DMS53 treated with DMSO at 0.1 percent for 48 hours (cell line): ENCODE measurements at regions not wholly inside any gene's neighbourhood (a gene's known extent, or its start where the extent isn't known, plus 50 kb on each side); places are given as distances from the start of the nearest gene placed in this dataset.
A peak's percentile ranks its signal among the peaks of the same experiment; 100 is the strongest.

ENCODE experiments used
- DNase-seq: peaks from one replicate; lab custom pipeline; 2025; ENCODE audit not compliant: unreplicated experiment; lab: John Stamatoyannopoulos, UW

DNA sequence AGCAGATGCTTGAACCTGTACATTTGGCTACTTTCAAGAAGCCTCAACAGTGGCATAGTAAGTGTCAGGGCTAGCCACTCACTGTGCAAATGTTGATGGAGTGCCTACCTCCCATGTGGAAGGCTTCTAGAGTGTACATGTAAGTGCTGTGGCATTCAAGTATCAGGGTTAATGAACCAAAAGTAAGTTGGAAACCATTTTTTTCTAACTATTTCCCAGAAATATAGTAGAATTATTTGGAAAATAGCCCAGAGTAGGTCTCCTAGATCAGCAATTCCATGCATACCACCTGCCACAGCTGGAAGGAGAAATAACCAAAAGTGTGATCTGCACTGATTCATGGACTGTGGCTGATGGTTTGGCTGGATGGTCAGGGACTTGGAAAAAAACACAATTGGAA is 53.3 kb downstream of the FOXD1 start:
- DNase-seq, result no peak

DNA sequence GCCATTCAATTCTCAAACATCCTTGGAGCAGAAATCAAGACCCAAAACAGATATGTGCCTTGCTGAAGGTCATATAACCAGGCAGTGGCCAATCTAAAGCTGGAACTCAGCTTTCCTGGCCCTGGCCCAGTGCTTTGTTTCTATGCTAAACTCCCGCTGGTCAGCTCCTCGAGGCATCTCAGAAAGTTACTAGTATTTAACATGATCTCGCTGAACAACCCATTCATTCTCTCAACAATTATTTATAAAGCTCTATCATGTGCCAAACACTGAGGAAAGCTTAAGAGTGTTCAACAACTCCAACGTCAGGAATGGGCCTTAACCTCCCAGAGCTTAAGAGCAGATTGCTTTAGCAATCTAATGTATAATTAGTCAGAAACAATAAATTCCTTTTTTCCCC is 54.0 kb downstream of the FOXD1 start:
- no peak for DNase-seq

DNA sequence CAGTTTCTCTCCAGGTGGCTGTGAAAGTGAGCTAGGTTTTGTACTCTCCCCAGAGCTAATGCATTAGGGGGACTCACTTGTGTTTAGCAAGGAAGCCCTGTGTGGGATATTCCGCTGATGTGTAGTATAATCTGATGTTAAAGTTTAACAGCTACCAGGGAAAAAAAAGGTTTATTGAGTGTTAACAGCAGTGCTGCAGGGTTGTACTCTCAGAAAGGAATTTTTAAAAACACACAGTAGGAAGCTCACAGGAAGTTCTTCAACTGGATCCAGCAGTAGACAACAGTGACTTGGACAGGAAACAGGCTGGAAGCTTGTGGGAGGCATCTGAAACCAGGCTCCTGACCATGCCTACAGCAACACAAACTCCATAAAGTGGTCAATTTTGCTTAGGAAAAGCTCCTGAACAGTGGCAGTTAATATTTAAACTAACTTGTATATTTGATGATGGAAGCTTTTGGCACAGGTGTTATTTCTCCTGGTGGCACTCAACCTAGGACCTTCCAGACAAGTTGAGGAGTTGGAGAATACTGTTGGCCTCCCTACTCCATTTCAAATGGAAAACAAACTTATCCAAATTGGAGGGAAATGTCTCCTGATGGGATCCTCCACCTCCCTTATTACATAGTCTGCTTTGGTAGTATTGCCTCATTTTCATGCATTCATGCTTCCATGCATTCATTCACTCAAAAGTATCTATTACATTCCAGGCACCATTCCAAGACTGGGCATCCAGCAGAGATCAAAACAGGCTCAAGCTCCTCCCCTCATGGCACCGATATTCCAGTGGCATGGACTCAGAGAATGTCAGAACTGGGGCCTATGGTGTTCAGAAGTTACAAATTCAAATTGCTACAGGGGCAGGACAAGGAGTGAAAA is 54.7 kb downstream of the FOXD1 start:
- peak; percentile 65 for DNase-seq

DNA sequence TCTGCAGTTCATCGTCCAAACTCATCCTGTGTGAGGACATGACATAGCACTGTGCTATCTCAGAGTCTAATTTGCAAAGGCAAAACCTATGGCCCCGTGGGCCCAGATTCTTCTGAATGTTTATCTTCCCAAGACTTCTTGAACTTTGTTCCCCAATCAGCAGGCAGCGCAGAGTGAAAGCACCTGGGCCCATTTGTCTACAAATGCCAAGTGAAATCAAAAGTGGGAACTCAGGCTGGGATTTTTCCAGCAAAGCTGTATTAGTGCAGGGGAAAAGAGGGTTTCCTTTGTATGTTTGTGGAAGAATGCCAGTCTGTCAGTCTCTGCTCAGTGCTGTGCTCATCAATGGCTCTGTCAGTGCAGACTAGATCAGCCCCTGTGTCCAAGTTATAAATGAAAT is 55.8 kb downstream of the FOXD1 start:
- no peak for DNase-seq

DNA sequence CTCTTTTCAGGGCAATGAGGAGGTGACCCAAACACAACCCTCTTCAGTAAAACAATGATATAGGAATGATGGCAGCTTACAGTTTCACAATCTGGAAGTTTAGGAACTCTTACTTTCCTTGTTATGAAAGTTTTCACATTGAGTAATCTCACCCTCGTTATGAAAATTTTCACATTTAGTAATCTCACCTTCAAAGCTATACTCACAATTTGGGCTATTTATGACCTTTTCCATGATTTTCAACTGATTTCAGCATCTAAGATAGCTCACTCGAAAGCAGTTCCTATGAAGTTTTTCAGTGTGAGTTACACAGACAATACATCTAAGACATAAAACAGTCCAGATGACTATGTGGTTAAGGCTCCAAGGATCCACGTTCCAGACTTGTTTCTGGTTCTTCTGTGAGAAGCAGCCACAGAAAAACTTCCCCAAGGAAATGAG is 57.1 kb downstream of the FOXD1 start:
- no peak for DNase-seq

DNA sequence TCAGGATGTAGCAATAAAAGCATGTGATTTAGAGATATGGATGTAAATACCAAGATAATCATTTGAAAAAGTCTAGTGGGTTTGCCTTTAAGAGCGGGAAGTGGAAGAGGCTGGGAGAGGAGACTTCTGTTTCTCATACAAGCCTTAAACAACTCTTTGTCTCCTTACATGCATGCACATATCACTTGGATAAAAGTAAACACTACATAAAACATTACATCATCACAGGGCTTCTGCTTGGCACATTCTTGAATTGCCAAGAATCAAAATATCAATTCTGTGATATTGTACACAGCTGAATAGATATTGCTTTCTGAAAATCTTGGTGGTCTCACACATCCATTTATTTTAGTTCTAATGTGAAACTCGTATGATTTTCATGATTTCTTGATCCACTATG is 57.6 kb downstream of the FOXD1 start:
- no peak for DNase-seq

DNA sequence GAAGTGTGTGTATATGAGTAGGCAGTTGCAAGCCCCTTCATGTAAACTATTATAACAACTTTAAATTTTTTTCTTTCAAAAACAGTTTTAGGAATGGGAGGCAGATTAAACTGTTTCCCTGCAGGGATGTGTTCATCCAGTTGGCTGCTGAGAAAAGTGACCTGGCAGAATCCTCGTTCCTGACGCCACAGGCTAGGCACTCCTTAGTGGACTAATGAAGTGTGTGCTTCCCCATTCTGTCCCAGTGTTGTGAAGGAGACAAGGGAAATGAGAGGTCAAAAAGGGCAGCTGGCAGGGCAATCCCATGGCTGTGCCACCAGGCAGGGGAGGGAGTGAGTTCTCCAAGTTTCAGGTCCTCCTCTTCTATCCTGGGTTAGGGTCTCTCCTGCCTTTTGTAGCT is 59.8 kb downstream of the FOXD1 start:
- DNase-seq, result no peak

DNA sequence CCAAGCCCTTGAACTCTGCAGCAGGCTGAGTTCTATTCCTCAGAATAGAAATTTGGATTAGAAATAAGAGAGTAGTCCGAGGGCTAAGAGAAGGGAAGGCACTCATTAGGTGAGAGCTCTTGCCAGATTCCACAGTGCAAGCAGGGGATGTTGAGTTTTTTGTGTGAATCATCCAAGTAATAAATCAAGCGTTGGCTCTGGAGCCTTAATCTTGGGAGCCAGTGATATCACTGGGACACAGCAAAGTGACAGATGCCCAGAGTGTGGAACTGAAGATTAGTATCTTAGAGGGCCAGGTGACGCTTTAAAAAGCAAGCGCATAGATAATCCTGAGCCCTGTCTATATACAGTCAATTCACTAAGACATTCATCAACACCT is 60.3 kb downstream of the FOXD1 start:
- DNase-seq, result no peak

DNA sequence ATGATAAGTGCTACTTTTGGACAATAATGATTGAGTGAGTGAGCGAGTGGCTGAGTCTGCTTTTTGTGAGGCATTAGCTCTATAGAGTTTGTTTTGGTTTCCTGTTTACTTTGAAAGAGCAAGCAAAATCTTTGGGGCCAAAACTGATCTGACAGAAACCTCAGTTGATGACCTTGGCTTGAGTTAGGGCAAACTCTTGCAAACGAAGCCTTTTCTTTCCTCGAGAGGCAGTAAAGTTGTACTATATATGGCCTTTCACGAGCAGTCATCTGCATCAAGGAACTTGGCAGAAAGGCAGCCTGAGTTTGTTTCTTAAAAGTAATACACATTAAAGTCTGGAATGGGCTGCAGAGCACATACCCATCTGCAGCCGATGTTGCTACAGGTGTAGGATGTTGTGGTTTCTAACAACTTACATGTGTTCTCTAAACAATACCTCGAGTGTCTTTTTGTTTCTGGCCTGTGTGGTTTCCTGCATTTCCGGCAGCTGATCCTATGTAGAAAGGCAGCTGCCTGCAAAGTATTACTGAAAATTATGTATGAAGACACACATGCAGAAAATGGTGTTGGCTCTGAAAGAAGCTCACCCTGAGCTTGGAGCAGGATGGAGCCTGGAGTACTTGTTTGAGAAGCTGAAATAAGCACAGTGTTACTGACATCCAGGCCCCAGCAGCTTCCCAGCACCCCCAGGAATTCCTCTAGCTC is 60.8 kb downstream of the FOXD1 start:
- peak; percentile 21 for DNase-seq

DNA sequence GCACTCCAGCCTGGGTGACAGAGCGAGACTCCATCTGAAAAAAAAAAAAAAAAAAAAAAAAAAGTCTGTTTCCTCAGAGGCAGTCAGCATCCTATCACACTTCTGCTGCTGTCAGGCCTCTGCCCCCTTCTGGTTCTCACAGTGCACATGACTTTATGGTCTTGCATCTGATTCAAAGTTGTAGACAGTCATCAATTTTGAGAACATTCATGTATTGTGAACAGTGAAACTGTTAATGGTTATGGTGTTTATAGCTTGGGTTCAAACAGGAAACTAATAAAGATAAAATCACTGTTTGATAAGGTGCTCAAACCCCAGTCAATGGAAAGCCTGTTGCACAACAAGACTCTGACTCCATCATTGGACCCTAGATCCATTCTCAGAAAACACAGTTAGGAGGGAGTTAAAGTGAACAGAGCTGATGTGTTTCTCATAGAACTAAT is 61.4 kb downstream of the FOXD1 start:
- no peak for DNase-seq

DNA sequence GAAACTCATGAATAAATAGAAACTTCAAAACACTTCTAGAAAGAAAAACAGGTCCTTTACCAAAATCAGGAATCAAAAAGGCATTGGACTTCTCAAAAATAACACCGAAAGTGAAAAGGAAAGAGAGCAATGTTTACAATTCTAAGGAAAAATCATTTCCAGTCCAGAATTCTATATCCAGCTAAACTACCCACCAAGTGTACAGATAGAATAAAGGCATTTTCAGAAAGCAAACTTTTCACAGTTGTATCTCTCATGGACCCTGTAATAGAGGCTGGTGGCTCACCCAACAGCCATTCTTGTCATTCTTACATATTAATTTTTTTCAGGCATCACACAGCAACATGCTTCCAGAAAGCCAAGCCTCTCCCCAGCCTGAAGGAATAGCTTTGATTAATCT is 63.7 kb downstream of the FOXD1 start:
- DNase-seq, result no peak

DNA sequence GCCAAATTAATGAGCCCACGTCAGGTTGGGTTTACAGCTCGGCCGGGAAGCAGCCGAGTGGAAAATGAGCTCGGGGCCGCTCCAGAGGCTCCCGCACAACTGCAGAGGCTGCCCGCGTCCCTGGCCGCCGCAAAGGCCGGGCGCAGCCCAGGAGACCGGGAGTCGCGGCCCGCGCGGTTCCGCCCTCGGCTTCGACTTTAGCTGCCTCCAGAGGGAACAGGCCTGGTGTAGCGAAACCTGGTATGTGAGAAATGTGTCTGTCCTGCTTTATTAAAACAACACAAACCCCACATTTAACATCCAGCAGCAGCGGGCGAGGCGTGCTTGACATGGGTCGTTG is 66.2 kb downstream of the FOXD1 start:
- no peak for DNase-seq

DNA sequence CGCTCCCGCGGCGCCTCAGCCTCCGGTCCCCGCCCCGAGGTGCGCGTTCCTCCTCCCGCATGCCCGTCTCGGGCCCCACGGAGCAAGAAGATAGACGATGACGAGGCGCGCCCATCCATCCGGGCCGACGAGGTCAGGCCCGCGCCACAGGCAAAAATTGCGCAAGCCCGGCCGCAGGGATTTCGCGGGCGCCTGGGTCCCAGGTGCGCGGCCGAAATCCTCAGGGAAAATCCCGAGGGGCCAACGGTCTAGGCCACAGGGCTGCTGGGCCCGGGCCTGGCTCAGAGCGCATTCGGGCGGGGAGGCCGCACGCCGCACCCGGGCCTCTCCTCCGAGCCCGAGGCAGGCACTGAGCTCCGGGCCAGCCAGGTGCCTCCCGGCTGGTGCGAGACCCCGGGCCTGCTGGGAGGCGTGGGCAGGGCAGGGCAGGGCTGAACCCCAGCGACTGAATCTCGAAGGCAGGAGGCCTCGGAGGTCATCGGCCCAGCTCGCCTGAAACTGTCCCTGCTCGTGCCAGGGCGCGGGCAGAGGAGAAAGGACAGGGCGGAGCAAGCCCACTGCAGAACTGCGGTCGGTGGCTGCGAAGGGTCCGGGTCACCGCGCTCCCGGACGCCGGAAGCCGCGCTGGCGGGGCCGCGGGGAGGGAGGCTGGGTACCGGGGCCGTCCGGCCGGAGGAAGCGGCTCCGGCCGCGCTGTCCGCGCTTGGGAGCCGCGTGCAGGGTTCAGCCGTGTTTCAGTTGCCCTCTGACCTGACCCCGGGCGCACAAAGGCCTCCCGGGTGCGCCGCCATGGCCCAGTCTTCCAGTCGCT is 66.8 kb downstream of the FOXD1 start:
- no peak for DNase-seq

DNA sequence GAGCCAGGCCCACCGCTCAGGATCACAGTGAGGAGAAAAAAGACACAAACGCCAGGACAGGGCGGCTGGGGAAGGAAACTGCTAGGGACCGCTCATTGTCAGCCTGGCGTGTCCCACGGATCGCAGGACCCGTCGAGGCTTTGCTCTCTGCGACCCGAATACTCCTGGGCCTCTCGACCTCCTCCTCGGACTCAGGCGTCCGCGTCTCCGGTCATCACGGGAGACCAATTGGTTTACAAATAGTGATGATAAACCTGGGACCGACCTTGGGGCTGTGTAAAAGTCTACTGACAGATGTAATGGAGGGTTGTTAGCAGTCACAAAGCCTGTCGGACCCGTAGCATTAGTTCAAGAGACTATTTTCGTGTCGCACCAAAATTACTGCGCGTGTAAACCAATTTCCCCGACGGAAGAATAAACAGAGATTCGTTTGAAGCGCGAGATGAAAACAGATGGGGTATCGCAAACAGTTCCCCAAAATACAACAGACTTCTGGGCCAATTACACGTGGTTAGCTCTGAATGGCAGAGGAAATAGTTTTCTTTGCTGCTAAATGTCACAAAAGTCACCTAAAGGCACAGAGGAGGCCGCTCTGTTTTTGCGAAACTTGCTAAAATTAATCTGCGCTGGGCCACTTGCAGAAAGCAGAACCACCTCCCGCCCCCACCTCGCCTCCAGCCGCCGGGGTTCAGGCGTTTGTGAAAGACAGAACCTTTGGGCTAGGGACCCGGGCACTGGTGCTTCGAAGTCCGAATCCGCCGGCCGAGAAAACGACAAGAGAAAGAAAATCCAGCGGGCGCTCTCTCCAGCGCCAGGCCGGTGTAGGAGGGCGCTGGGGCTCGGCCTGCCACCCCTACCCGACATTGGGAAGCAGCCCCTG is 67.6 kb downstream of the FOXD1 start:
- DNase-seq, result no peak

DNA sequence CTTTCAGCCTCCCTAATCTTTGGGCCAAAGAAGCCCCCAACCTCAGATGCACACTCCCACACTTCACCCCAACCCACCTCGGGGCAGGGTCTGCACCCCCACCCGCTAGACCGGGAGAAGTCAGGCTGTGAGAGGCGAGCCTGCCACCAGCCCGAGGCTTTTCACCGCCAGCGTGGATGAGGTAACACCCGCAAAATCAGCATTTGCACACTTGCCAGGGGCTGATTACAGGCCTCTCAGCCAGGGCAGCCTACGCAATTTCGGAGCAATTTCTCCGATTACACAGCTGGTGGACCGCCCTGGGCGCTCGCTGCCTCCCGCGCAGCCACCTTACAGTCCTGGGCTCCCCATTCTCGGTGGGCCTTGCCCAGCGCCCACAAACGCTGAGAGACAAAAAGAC is 68.5 kb downstream of the FOXD1 start:
- DNase-seq, result no peak

DNA sequence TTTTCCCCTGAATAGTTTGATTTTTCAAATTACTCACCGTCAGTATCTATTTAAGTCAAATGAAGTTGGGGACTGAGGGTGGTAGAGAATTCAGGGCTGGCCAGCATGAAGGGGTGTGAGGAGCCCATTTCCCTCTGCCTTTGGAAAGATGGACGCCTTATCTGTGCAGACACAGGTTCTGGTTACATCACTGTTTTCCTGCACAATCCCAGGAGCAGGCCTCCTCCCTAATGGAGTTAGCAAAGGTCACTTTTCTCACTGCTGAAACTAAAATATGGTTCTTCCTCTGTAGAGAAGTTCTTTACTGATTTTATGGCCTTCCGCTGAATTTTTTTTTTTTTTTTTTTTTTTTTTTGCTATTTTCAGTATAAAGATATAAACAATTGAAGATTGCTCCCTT is 69.1 kb downstream of the FOXD1 start:
- DNase-seq, result no peak

DNA sequence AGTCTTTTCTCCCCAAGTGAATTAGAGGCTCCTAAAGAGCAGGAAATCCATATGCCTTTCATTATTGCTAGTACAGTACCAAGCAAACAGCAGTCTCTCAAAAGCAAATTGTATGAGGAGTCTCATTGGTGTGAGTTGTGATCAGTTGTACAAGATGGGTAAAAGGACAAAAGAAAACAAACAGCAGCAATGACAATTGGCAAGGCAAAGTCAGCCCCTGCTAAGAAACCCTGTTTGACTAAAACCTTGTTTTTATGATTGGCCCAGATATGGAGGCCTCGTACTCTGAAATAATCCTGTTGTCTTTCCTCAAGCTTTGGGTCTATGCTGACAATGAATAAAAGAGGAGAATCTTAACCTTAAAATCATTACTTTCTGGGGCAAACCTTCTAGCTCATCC is 69.8 kb downstream of the FOXD1 start:
- no peak for DNase-seq

DNA sequence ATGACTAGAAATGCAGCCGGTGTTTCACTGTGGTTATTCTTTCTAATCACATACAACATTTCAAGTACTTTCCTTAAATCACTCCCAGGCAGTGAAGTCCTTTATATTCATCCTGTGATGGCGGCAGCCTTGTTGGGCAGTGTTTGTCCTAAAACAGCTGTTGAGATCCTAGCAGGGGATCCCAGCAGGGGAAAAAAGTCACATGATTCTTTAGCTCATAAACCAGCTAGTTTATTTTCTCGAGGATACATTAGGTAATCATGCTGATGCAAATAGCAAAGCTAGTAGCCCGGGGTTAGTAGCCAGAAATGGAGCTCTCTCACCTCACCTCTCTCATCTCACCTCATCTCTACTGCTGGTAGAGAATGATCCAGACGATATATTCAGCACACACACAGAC is 70.5 kb downstream of the FOXD1 start:
- DNase-seq, result no peak

DNA sequence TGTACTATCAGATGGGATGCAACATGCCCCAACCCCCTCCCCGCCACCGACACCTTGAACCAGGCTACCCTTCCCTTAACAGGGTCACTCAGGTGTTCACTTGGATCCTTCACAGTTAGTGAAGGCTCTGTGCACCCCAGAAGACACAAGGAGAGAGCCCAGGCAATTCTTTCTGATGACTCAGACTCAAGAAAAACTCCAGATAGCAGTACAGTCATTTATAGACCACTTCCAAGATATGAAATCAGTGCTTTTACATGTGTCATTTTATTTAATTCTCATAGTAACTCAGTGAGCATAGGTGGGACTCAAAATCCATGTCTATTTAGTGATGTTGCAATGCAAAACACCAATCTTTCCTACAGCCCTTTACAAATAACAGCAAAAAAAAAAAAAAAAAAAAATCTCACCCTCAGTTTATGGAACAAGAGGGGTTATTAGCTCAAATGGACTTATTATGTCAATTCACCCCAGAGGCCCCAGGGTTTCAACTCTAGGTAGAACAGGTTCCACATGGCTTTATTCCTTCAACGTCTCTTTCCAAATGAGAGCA is 71.9 kb downstream of the FOXD1 start:
- no peak for DNase-seq

DNA sequence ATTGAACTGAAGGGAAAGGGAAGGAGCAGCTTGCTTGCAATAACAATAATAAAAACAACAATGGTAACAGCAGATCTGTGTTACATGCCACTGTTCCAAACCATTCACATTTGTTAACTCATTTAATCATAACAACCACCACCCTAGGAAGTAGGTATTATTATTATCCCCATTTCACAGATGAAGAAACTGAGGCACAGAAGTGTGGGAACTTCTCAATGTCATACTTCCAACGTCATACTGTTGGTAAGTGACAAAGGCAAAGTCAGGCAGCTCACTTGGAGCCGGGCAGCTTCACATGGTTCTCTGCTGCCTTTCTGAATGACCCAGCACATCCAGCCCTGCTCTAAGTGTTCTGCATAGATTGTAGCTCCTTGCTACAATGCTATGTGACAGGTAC is 72.6 kb downstream of the FOXD1 start:
- no peak for DNase-seq

DNA sequence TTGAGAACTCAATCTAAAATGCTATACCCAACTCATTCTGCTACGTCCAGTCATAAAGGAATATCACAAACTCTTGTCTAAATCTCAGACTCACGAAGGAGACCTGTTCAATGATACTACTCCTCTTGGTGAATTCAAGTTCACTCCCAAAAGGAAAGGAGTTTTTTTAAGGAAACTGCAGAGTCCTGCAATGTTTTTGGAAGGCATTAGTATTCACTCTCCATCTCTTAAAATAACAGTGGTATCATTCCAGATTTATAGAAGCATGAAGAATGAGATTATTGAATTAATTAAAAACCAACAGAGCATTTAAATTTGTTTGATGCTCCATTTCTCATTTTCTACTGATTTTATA is 73.4 kb downstream of the FOXD1 start:
- no peak for DNase-seq
